ENCODE measurements at regions not wholly inside any gene's neighbourhood (a gene's known extent, or its start where the extent isn't known, plus 50 kb on each side); places are given as distances from the start of the nearest gene placed in this dataset.

GRCh38 chr17:70808596-70808995 lies 639.3 kb downstream of the KCNJ2 start:
- TF ChIP-seq POLR2A (IDR thresholded peaks at IDR 0.05; ENCODE audit: low read depth, low read length) (no peak), POLR2AphosphoS5 (IDR thresholded peaks at IDR 0.05; ENCODE audit: low read depth, low read length) (no peak), TAF1 (IDR thresholded peaks at IDR 0.05; ENCODE audit: borderline replicate concordance, low read depth, low read length) (no peak)
